H1 (cell line): ENCODE measurements at regions not wholly inside any gene's neighbourhood (a gene's known extent, or its start where the extent isn't known, plus 50 kb on each side); places are given as distances from the start of the nearest gene placed in this dataset.

ENCODE experiments used
- CTCF ChIA-PET: fragments of 300-600 bp; sonication (Branson Sonifier 250); formaldehyde crosslinking; loops from one replicate; lab custom pipeline; 2021; ENCODE audit not compliant: partially characterized antibody; lab: Charles Lee
- POLR2A ChIA-PET: fragments of 300-600 bp; sonication (Branson Sonifier 250); formaldehyde crosslinking; loops from one replicate; lab custom pipeline; 2021; ENCODE audit warnings: inconsistent platforms; ENCODE audit not compliant: partially characterized antibody; lab: Charles Lee
- DNase-seq, 2 experiments: peaks; one replicate each; pipeline versions ENCODE4 v3.0.0 to v3.0.0-alpha.2; 2010 to 2022; ENCODE audit warnings: low spot score in 2 of 2, low read depth in 1 of 2, mixed read lengths in 1 of 2
- FAIRE-seq: peaks from 2 replicates; lab custom pipeline; 2011; peaks lifted over from hg19 to GRCh38; lab: Jason Lieb, UNC
- H2AFZ ChIP-seq: 2 replicates; pipeline ENCODE4 v1.8.1; 2012; ENCODE audit warnings: low read length, inconsistent platforms
- H2AK5ac ChIP-seq: 2 replicates; pipeline ENCODE4 v1.6.1; 2013; ENCODE audit warnings: low read depth, low read length
- H2BK120ac ChIP-seq: replicated peaks from 2 replicates; pipeline ENCODE3; 2013; ENCODE audit warnings: low read depth, low read length, inconsistent platforms
- H2BK12ac ChIP-seq: 2 replicates; pipeline ENCODE4 v1.6.1; 2013; ENCODE audit warnings: low read depth, low read length
- H2BK15ac ChIP-seq: 2 replicates; pipeline ENCODE4 v1.6.1; 2013; ENCODE audit warnings: low read length
- H2BK20ac ChIP-seq: 2 replicates; pipeline ENCODE4 v1.6.1; 2013; ENCODE audit warnings: low read length
- H2BK5ac ChIP-seq: 2 replicates; pipeline ENCODE4 v1.6.1; 2013; ENCODE audit warnings: low read depth, low read length
- H3K14ac ChIP-seq: 2 replicates; pipeline ENCODE4 v1.6.1; 2013; ENCODE audit warnings: inconsistent platforms; ENCODE audit not compliant: insufficient read length
- H3K18ac ChIP-seq: 2 replicates; pipeline ENCODE4 v1.6.1; 2013; ENCODE audit warnings: low read length; ENCODE audit errors: extremely low read depth
- H3K23ac ChIP-seq: 2 replicates; pipeline ENCODE4 v1.6.1; 2013; ENCODE audit warnings: inconsistent platforms; ENCODE audit not compliant: insufficient read length
- H3K23me2 ChIP-seq: 2 replicates; pipeline ENCODE4 v1.6.1; 2013; ENCODE audit warnings: low read depth, low read length
- H3K27ac ChIP-seq: 2 replicates; pipeline ENCODE4 v1.6.1; 2011; ENCODE audit warnings: low read depth, low read length, inconsistent platforms
- H3K27me3 ChIP-seq, 4 experiments: replicated peaks in 1 of 4; 1 replicate in 1 of 4; 2 replicates in 3 of 4; pipeline versions ENCODE4 v1.6.1 to v1.8.1; 2011 to 2013; ENCODE audit warnings: low read length in 3 of 4, mild to moderate bottlenecking in 3 of 4, inconsistent platforms in 2 of 4, mixed read lengths in 2 of 4, moderate library complexity in 1 of 4; ENCODE audit not compliant: control insufficient read depth in 3 of 4, insufficient read depth in 3 of 4; ENCODE audit errors: extremely low read depth in 1 of 4
- H3K36me3 ChIP-seq, 4 experiments: 2 replicates each; pipeline versions ENCODE4 v1.6.1 to v1.8.1; 2011 to 2013; ENCODE audit warnings: mild to moderate bottlenecking in 4 of 4, low read length in 3 of 4, moderate library complexity in 2 of 4, control low read depth in 1 of 4, inconsistent platforms in 1 of 4; ENCODE audit not compliant: insufficient read depth in 4 of 4, control insufficient read depth in 2 of 4
- H3K4ac ChIP-seq: replicated peaks from 2 replicates; pipeline ENCODE3; 2013; ENCODE audit warnings: low read length, low read depth, mixed read lengths, inconsistent platforms; ENCODE audit not compliant: insufficient read length
- H3K4me1 ChIP-seq, 4 experiments: replicated peaks in 1 of 4; 1 replicate in 1 of 4; 2 replicates in 3 of 4; pipeline versions ENCODE4 v1.6.1 to v1.8.1; 2011 to 2013; ENCODE audit warnings: low read length in 3 of 4, inconsistent platforms in 2 of 4, mixed read lengths in 1 of 4; ENCODE audit not compliant: insufficient read depth in 4 of 4, control insufficient read depth in 3 of 4
- H3K4me2 ChIP-seq, 2 experiments: 2 replicates each; pipeline versions ENCODE4 v1.6.1 to v1.8.1; 2011 to 2013; ENCODE audit warnings: low read depth in 2 of 2, low read length in 2 of 2, control low read depth in 1 of 2, inconsistent platforms in 1 of 2, mild to moderate bottlenecking in 1 of 2; ENCODE audit not compliant: insufficient read depth in 1 of 2
- H3K4me3 ChIP-seq, 4 experiments: fragments of 200-600, 300-600 bp in 1 of 4; sonication (generic), shearing (Covaris generic), sonication (Bioruptor Twin) in 1 of 4; 2 replicates each; pipeline versions ENCODE4 v1.5.1 to v1.8.1; 2011 to 2016; ENCODE audit warnings: low read length in 4 of 4, low read depth in 3 of 4, control low read depth in 2 of 4, inconsistent platforms in 2 of 4, mild to moderate bottlenecking in 2 of 4, mixed read lengths in 1 of 4, moderate library complexity in 1 of 4; ENCODE audit not compliant: insufficient read depth in 2 of 4; ENCODE audit errors: extremely low read depth in 1 of 4
- H3K56ac ChIP-seq: replicated peaks from 2 replicates; pipeline ENCODE3; 2013; ENCODE audit warnings: low read depth, mild to moderate bottlenecking, mixed read lengths, low read length, inconsistent platforms; ENCODE audit not compliant: insufficient read length
- H3K79me1 ChIP-seq: 2 replicates; pipeline ENCODE4 v1.6.1; 2013; ENCODE audit warnings: low read depth, low read length, control low read depth
- H3K79me2 ChIP-seq, 2 experiments: 2 replicates each; pipeline versions ENCODE4 v1.6.1 to v1.8.1; 2012 to 2013; ENCODE audit warnings: low read length in 2 of 2, mild to moderate bottlenecking in 2 of 2, inconsistent platforms in 1 of 2; ENCODE audit not compliant: insufficient read depth in 2 of 2, control insufficient read depth in 1 of 2
- H3K9ac ChIP-seq, 4 experiments: replicated peaks in 1 of 4; 1 replicate in 1 of 4; 2 replicates in 3 of 4; pipeline versions ENCODE4 v1.6.1 to v1.8.1; 2011 to 2013; ENCODE audit warnings: low read depth in 3 of 4, low read length in 3 of 4, control low read depth in 2 of 4, mild to moderate bottlenecking in 2 of 4, moderate library complexity in 2 of 4, inconsistent platforms in 1 of 4; ENCODE audit errors: extremely low read depth in 1 of 4
- H3K9me3 ChIP-seq, 2 experiments: 2 replicates each; pipeline versions ENCODE4 v1.6.1 to v1.8.1; 2012 to 2013; ENCODE audit warnings: mild to moderate bottlenecking in 2 of 2, moderate library complexity in 2 of 2, control low read depth in 1 of 2, inconsistent platforms in 1 of 2, low read depth in 1 of 2, low read length in 1 of 2, mixed read lengths in 1 of 2; ENCODE audit not compliant: insufficient read depth in 2 of 2
- H4K20me1 ChIP-seq, 2 experiments: replicated peaks in 1 of 2; 2 replicates each; pipeline versions ENCODE3 to v1.8.1; 2011 to 2013; ENCODE audit warnings: inconsistent platforms in 2 of 2, low read length in 2 of 2, mild to moderate bottlenecking in 1 of 2; ENCODE audit not compliant: insufficient read depth in 2 of 2, control insufficient read depth in 1 of 2
- H4K5ac ChIP-seq: 2 replicates; pipeline ENCODE4 v1.6.1; 2013; ENCODE audit warnings: low read length, low read depth, mixed read lengths, inconsistent platforms; ENCODE audit not compliant: insufficient read length
- H4K8ac ChIP-seq: 2 replicates; pipeline ENCODE4 v1.8.0; 2013; ENCODE audit warnings: mild to moderate bottlenecking, moderate library complexity, low read length, inconsistent platforms; ENCODE audit not compliant: insufficient read depth; ENCODE audit errors: extremely low read depth
- H4K91ac ChIP-seq: replicated peaks from 2 replicates; pipeline ENCODE3; 2013; ENCODE audit warnings: low read length, mixed read lengths, inconsistent platforms; ENCODE audit not compliant: insufficient read length
- CHD1 ChIP-seq: IDR thresholded peaks from 2 replicates; pipeline ENCODE4 v1.6.1; 2012; ENCODE audit warnings: low read depth, low read length, improper control_type of control experiment
- GTF2F1 ChIP-seq: IDR thresholded peaks from 2 replicates; pipeline ENCODE4 v1.6.1; 2012; ENCODE audit warnings: low read depth, low read length, improper control_type of control experiment, borderline replicate concordance
- HDAC6 ChIP-seq: IDR thresholded peaks from one replicate; pipeline ENCODE4 v1.7.1; 2012; ENCODE audit warnings: low read depth, mild to moderate bottlenecking, inconsistent platforms, low read length, moderate library complexity
- KDM5A ChIP-seq: fragments of 200-600 bp; IDR thresholded peaks from 2 replicates; pipeline ENCODE4 v1.7.1; 2012; ENCODE audit warnings: mild to moderate bottlenecking, low read length, inconsistent platforms, mixed read lengths
- MAX ChIP-seq: IDR thresholded peaks from 2 replicates; pipeline ENCODE4 v1.6.1; 2012; ENCODE audit warnings: inconsistent platforms
- NANOG ChIP-seq: IDR thresholded peaks from 2 replicates; pipeline ENCODE4 v1.6.1; 2011; ENCODE audit warnings: low read length, low read depth, mild to moderate bottlenecking, inconsistent platforms; ENCODE audit not compliant: insufficient read depth, poor library complexity, severe bottlenecking
- PHF8 ChIP-seq: fragments of 200-600 bp; sonication (generic); conservative IDR thresholded peaks from 2 replicates; pipeline ENCODE4 v1.7.1; 2012; ENCODE audit warnings: low read depth, mild to moderate bottlenecking, inconsistent platforms, low read length, moderate library complexity
- POLR2AphosphoS5 ChIP-seq: IDR thresholded peaks from 2 replicates; pipeline ENCODE4 v1.6.1; 2011; ENCODE audit warnings: low read depth, low read length
- SIN3A ChIP-seq, 2 experiments: IDR thresholded peaks in 1 of 2; conservative IDR thresholded peaks in 1 of 2; 2 replicates each; pipeline ENCODE4 v1.6.1; 2011 to 2012; ENCODE audit warnings: low read length in 2 of 2, improper control_type of control experiment in 1 of 2, low read depth in 1 of 2, mild to moderate bottlenecking in 1 of 2
- SIX5 ChIP-seq: IDR thresholded peaks from 2 replicates; pipeline ENCODE4 v1.6.1; 2011; ENCODE audit warnings: mild to moderate bottlenecking, low read depth, low read length
- SUZ12 ChIP-seq: fragments of 200-600 bp; sonication (generic); IDR thresholded peaks from 2 replicates; pipeline ENCODE4 v1.6.1; 2012; ENCODE audit warnings: mild to moderate bottlenecking, inconsistent platforms, low read length, moderate library complexity, mixed read lengths
- USF2 ChIP-seq: IDR thresholded peaks from 2 replicates; pipeline ENCODE4 v1.6.1; 2011; ENCODE audit warnings: low read length, improper control_type of control experiment
- WGBS, 2 experiments: shearing (Covaris generic) in 1 of 2; methylation state at CpG; one replicate each; pipeline versions ENCODE4 v1.1.6 to v1.1.7; 2013 to 2015; ENCODE audit warnings: low lambda C conversion rate in 2 of 2, mixed read lengths in 2 of 2, inconsistent platforms in 1 of 2, low coverage in 1 of 2, missing lambda C conversion rate in 1 of 2; ENCODE audit not compliant: insufficient replicate concordance in 2 of 2, insufficient coverage in 1 of 2, insufficient read length in 1 of 2; ENCODE audit errors: extremely low coverage in 1 of 2, missing lambda C conversion rate in 1 of 2; 5-methylcytosine and 5-hydroxymethylcytosine counted together

- H3K4ac ChIP-seq: no peak overlapping the region
- no peak overlapping the region for H3K9ac ChIP-seq
- H3K79me2 ChIP-seq: no peaks in the 10 kb centered on the region
- no peak overlapping the region for H3K14ac ChIP-seq
- H3K4me3 ChIP-seq: no peak overlapping the region
- no peak overlapping the region for H2BK120ac ChIP-seq
- H4K91ac ChIP-seq: no peak overlapping the region
- H3K4me1 ChIP-seq: no peaks in the 10 kb centered on the region
- DNase-seq: no peak
- no peaks in the 10 kb centered on the region for H3K36me3 ChIP-seq
- no peak overlapping the region for H3K4me2 ChIP-seq
- H2BK5ac ChIP-seq: no peak overlapping the region
- H3K9me3 ChIP-seq: no peaks in the 10 kb centered on the region
- H3K23me2 ChIP-seq: no peaks in the 10 kb centered on the region
- H3K23ac ChIP-seq: no peak overlapping the region
- no peaks in the 10 kb centered on the region for H3K27me3 ChIP-seq
- WGBS, 2 experiments: 89% methylated on average over 2 of the region's 2 CpGs; no CpG with 5 or more reads in 1 of the 2 experiments
- no peak overlapping the region for H3K27ac ChIP-seq
- no peaks in the 10 kb centered on the region for H4K20me1 ChIP-seq
- no peaks in the 10 kb centered on the region for H3K79me1 ChIP-seq
- H3K18ac ChIP-seq: no peak overlapping the region
- no peak overlapping the region for H2BK15ac ChIP-seq
- no peak overlapping the region for H2AFZ ChIP-seq
- H4K8ac ChIP-seq: no peak overlapping the region
- no peak overlapping the region for H4K5ac ChIP-seq
- ChIA-PET CTCF (no interaction called here), POLR2A (no interaction called here)
- no peak overlapping the region for H2BK12ac ChIP-seq
- no peak overlapping the region for H2BK20ac ChIP-seq
- H2AK5ac ChIP-seq: no peak overlapping the region
- no peak overlapping the region for H3K56ac ChIP-seq
- FAIRE-seq: no peak
- TF ChIP-seq NANOG (no peak), GTF2F1 (no peak), CHD1 (no peak), SIN3A (conservative IDR thresholded peaks at IDR 0.05 in 1 of 2, IDR thresholded peaks at IDR 0.05 in 1 of 2; ENCODE audit: low read depth in 1 of 2, low read length in 2 of 2) (no peak), SIX5 (no peak), HDAC6 (no peak), SUZ12 (no peak), PHF8 (no peak), MAX (no peak), POLR2AphosphoS5 (no peak), USF2 (no peak), KDM5A (no peak)
Measured at GRCh38 chr4:106527316-106527715, 158.7 kb upstream of the GIMD1 start.
